Keratinocyte (primary cell): ENCODE measurements at regions not wholly inside any gene's neighbourhood (a gene's known extent, or its start where the extent isn't known, plus 50 kb on each side); places are given as distances from the start of the nearest gene placed in this dataset.

ENCODE experiments used
- DNase-seq: peaks from one replicate; pipeline ENCODE4 v3.0.0-alpha.2; 2011; ENCODE audit warnings: low read depth, missing footprints, low spot score
- FAIRE-seq: peaks from 2 replicates; lab custom pipeline; 2011; peaks lifted over from hg19 to GRCh38; lab: Jason Lieb, UNC
- H2AFZ ChIP-seq: 2 replicates; pipeline ENCODE4 v1.6.0; 2012; ENCODE audit warnings: low read length, control low read depth, inconsistent platforms; ENCODE audit not compliant: control insufficient read depth
- H3K27ac ChIP-seq: 2 replicates; pipeline ENCODE4 v1.5.1; 2011; ENCODE audit warnings: low read length; ENCODE audit not compliant: control insufficient read depth, insufficient read depth
- H3K27me3 ChIP-seq: 3 replicates; pipeline ENCODE4 v1.6.0; 2011; ENCODE audit warnings: low read length; ENCODE audit not compliant: control insufficient read depth, insufficient read depth; ENCODE audit errors: extremely low read depth
- H3K36me3 ChIP-seq, 2 experiments: 2 replicates in 1 of 2; 3 replicates in 1 of 2; pipeline ENCODE4 v1.5.1; 2011; ENCODE audit warnings: low read length in 2 of 2, mild to moderate bottlenecking in 1 of 2; ENCODE audit not compliant: control insufficient read depth in 2 of 2, insufficient read depth in 2 of 2; ENCODE audit errors: extremely low read depth in 1 of 2
- H3K4me1 ChIP-seq: 3 replicates; pipeline ENCODE4 v1.5.1; 2011; ENCODE audit warnings: low read length; ENCODE audit not compliant: control insufficient read depth, insufficient read depth; ENCODE audit errors: extremely low read depth
- H3K4me2 ChIP-seq: 3 replicates; pipeline ENCODE4 v1.6.0; 2011; ENCODE audit warnings: low read depth, low read length; ENCODE audit not compliant: control insufficient read depth, insufficient read depth; ENCODE audit errors: extremely low read depth
- H3K4me3 ChIP-seq, 3 experiments: fragments of 200-600 bp in 1 of 3; sonication (generic) in 1 of 3; 2 replicates in 2 of 3; 3 replicates in 1 of 3; pipeline ENCODE4 v1.5.1; 2011 to 2016; ENCODE audit warnings: low read length in 3 of 3, mild to moderate bottlenecking in 3 of 3, control low read depth in 2 of 3, inconsistent platforms in 1 of 3, low read depth in 1 of 3, mixed read lengths in 1 of 3, mixed run types in 1 of 3, moderate library complexity in 1 of 3; ENCODE audit not compliant: control insufficient read depth in 2 of 3, insufficient read depth in 2 of 3; ENCODE audit errors: extremely low read depth in 1 of 3
- H3K79me2 ChIP-seq: 2 replicates; pipeline ENCODE4 v1.6.0; 2012; ENCODE audit warnings: low read length; ENCODE audit not compliant: control insufficient read depth, insufficient read depth
- H3K9ac ChIP-seq: 3 replicates; pipeline ENCODE4 v1.6.0; 2011; ENCODE audit warnings: low read length; ENCODE audit not compliant: control insufficient read depth, insufficient read depth; ENCODE audit errors: extremely low read depth
- H3K9me1 ChIP-seq: 3 replicates; pipeline ENCODE4 v1.6.0; 2011; ENCODE audit warnings: low read length; ENCODE audit not compliant: control insufficient read depth, insufficient read depth; ENCODE audit errors: extremely low read depth
- H3K9me3 ChIP-seq: 2 replicates; pipeline ENCODE4 v1.5.1; 2012; ENCODE audit warnings: low read depth, low read length; ENCODE audit not compliant: control insufficient read depth
- H4K20me1 ChIP-seq: 3 replicates; pipeline ENCODE4 v1.6.0; 2011; ENCODE audit warnings: low read length; ENCODE audit not compliant: control insufficient read depth, insufficient read depth; ENCODE audit errors: extremely low read depth
- EZH2 ChIP-seq: IDR thresholded peaks from one replicate; pipeline ENCODE4 v1.6.1; 2012; ENCODE audit warnings: inconsistent platforms, mild to moderate bottlenecking, low read length, moderate library complexity
- dilution Hi-C: fragments of 300-500 bp; cut with MboI; formaldehyde crosslinking; loops from one replicate; pipeline ENCODE4 v1.7.0; 2020; ENCODE audit warnings: low sequenced_read_pairs; ENCODE audit not compliant: extremely low pct_ligation_motif_present
- TF ChIP-seq, protein P1 (sequence below), 3 experiments: IDR thresholded peaks in 1 of 3; conservative IDR thresholded peaks in 1 of 3; optimal IDR thresholded peaks in 1 of 3; 2 replicates in 2 of 3; 3 replicates in 1 of 3; pipeline versions ENCODE3 to v1.5.1; 2011; ENCODE audit warnings: low read length in 3 of 3, mild to moderate bottlenecking in 3 of 3, moderate library complexity in 2 of 3, control low read depth in 1 of 3, inconsistent platforms in 1 of 3; ENCODE audit not compliant: insufficient read depth in 2 of 3; ENCODE audit errors: extremely low read depth in 1 of 3

DNA sequence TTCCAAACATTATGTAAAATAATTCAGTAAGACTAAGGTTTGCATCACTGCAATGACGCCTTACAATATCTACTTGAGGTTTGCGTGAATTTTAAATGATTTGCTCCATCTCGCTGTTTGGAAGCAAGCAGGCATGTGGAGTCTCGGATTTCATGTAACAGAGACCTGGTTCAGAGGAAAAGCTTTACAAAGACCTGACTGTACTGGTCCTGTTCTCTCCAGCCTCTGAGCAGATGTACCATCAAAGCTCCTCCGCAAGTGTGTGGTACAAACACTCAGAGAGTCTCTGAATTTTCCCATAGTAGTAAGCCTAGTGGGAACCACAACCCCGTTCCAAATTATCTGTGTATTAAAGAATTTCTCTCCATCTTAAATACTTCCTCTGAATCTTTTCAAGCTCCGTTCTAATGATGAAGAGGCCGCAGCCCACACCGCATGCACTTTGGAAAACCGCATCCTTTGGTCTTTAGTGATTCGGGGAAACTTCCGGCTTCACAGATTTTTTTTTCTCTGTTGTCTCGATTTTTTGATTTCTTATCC is 728.1 kb upstream of the SOX11 start:
- Histone ChIP-seq H3K9ac (no peak overlapping the region), H3K36me3 (no peaks in the 10 kb centered on the region), H3K79me2 (no peaks in the 10 kb centered on the region), H3K27me3 (no peaks in the 10 kb centered on the region), H3K9me1 (no peaks in the 10 kb centered on the region), H3K27ac (no peak overlapping the region), H3K4me2 (no peak overlapping the region), H3K9me3 (no peaks in the 10 kb centered on the region), H3K4me3 (no peak overlapping the region), H3K4me1 (peaks cover 13% of the 10 kb centered on the region), H2AFZ (no peak overlapping the region), H4K20me1 (no peaks in the 10 kb centered on the region)
- no peak for FAIRE-seq
- DNase-seq, result no peak
- dilution Hi-C loops, result no loop called here
- TF ChIP-seq, protein P1, sequence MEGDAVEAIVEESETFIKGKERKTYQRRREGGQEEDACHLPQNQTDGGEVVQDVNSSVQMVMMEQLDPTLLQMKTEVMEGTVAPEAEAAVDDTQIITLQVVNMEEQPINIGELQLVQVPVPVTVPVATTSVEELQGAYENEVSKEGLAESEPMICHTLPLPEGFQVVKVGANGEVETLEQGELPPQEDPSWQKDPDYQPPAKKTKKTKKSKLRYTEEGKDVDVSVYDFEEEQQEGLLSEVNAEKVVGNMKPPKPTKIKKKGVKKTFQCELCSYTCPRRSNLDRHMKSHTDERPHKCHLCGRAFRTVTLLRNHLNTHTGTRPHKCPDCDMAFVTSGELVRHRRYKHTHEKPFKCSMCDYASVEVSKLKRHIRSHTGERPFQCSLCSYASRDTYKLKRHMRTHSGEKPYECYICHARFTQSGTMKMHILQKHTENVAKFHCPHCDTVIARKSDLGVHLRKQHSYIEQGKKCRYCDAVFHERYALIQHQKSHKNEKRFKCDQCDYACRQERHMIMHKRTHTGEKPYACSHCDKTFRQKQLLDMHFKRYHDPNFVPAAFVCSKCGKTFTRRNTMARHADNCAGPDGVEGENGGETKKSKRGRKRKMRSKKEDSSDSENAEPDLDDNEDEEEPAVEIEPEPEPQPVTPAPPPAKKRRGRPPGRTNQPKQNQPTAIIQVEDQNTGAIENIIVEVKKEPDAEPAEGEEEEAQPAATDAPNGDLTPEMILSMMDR (optimal IDR thresholded peaks at IDR 0.05 in 1 of 3, IDR thresholded peaks at IDR 0.05 in 1 of 3, conservative IDR thresholded peaks at IDR 0.05 in 1 of 3; ENCODE audit: extremely low read depth in 1 of 3, insufficient read depth in 2 of 3, low read length in 3 of 3), result no peak
- no peak for TF ChIP-seq EZH2

DNA sequence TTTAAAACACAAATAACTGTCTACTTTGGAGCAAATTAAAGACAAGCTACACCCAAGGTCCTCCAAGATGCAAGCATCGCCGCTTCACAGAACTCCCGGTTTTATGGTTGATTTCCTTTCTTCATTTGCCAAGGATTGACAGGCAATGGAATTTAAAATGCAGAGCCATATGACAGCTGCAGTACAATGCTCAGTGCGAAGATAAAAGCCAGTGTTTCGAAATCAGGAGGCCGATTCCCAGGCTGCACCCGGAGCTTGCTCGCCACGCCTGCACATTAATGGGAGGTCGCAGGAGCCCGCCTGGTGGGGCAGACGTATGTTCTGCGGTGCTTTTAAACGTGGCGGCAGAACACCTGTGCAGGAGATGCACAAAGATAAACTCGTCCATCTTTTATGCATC is 727.6 kb upstream of the SOX11 start:
- dilution Hi-C loops, result no loop called here
- DNase-seq, result no peak

More for the DNA sequence above, 727.6 kb upstream of the SOX11 start:
- Histone ChIP-seq H3K4me3 (no peak overlapping the region), H4K20me1 (no peaks in the 10 kb centered on the region), H3K9me3 (no peaks in the 10 kb centered on the region), H3K9me1 (no peaks in the 10 kb centered on the region), H2AFZ (no peak overlapping the region), H3K9ac (no peak overlapping the region), H3K4me1 (peaks cover 13% of the 10 kb centered on the region), H3K79me2 (no peaks in the 10 kb centered on the region), H3K27ac (no peak overlapping the region), H3K36me3 (no peaks in the 10 kb centered on the region), H3K27me3 (no peaks in the 10 kb centered on the region), H3K4me2 (no peak overlapping the region)
- no peak for FAIRE-seq
- TF ChIP-seq, protein P1 (optimal IDR thresholded peaks at IDR 0.05 in 1 of 3, IDR thresholded peaks at IDR 0.05 in 1 of 3, conservative IDR thresholded peaks at IDR 0.05 in 1 of 3; ENCODE audit: extremely low read depth in 1 of 3, insufficient read depth in 2 of 3, low read length in 3 of 3), result no peak
- TF ChIP-seq EZH2, result no peak
